ENCODE measurements at regions not wholly inside any gene's neighbourhood (a gene's known extent, or its start where the extent isn't known, plus 50 kb on each side); places are given as distances from the start of the nearest gene placed in this dataset.

DNA sequence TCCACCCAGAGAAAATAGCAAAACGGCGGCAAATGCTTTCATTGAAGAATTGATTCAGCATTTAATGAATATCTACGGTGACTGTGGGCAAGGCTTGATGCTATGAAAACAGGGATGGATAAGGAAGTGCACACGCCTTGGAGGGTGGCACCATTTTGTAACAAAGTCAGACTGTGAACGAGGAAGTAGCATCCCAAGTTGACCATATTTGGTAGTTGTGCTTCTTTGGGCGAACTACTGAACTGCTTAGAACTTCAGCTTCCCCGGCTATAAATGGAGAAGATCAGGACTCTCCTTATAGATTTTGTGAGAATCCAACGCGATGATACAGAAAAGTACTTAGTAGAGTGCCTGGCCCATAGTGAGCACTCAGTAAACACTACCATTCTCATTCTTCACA, 303.2 kb downstream of the MAF start:
- DNase-seq (ENCODE audit: low read depth): no peak

DNA sequence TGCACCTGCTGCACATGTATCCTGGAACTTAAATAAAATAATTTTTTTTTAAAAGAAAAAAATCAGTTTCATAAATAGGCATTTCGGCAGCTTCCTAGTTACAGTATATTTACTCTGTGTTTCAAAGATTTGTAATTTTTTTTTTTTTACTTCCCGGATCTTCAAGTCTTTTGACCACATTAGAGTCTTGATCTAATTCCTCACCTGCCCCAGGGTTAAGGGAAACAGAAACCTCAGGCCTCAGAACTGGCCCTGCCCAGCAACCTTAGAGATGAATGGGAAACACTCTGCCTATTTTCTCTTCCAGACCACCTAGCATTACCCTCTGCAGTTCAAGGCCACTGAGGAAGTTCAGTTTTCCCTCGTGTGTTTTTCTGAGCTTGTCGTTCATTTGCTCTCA, 304.0 kb downstream of the MAF start:
- no peak for DNase-seq (ENCODE audit: low read depth)

DNA sequence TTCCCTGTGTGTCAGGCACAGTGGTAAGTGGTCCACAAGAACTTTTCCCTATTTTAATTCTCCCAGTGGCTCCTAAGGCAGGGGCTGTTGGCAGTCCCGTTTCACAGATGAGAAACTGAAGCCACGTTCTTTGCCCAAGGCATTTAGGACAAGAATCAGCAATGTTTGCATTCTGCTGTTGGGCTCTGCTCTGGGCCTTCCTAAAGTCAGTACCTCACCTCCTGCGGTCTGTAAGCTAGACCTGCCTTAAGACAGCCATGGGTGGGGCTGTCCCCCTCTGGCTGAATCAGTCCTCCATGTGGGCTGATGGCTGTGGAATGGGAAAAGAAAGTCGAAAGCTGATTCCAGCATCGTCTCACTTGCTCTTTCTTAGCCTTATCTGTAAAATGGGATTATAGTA, 304.8 kb downstream of the MAF start:
- no peak for DNase-seq (ENCODE audit: low read depth)

DNA sequence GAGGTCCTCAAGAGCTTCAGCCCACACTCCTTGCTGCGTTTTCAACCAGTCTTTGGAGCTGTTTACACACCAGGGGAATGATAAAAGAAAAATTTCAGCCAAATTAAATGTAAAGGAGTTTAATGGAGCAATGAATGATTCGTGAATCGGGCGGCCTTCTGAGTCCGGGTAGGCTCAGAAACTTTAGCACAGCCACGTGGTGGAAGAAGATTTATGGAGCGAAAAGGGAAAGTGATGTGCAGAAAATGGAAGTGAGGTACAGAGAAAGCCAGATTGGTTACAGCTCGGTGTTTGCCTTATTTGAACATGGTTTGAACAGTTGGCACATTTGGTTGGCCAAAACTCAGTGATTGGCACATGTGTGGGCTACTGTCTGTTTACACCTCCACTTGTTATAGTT, 305.4 kb downstream of the MAF start:
- no peak for DNase-seq (ENCODE audit: low read depth)

DNA sequence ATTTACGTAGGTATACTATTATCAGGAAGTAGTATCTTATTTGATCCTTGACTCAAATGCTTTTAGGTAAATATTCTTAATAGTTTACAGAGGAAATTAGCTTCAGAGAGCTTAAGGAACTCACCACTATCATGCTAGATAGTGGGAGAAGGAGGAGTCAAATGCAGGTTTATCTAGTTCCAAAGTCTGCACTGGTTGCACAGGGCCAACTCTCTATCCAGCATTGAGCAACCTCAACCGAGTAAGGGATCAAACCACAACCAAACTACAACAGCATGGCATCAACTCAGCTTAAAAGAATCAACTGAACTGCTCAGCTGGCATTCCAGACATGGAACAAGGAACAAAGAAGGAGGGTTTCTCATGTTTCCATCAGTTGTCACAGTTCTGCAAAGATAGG, 306.0 kb downstream of the MAF start:
- DNase-seq (ENCODE audit: low read depth): no peak

DNA sequence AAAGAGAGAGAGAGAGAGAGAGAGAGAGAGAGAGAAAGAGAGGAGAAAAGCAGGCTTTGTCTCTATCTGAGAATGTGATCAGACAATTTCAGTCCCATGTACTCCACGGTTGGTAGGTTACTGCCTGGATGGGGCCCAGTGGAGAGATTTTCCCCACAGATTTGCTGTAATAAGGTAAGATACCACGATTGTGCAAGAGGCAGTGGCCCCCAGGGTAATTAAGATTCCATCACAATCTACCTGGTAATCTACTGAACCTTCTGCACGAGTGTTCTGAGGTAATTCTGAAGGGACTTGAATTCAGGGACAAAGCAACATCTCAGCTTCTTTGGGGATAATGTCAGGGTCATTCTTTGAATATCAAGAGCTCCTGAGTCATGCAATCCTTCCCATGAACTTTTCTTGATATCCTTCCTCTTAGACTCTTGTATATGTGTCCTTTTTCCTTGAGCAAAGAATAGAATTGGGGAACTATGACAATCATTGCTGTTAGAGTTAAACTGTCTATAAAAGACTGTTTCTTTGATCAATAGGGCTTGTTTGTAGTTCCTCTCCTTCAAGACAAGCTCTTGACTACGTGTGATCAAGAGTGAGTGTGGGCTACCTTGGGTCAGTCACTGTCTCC, 306.6 kb downstream of the MAF start:
- DNase-seq (ENCODE audit: low read depth): no peak

DNA sequence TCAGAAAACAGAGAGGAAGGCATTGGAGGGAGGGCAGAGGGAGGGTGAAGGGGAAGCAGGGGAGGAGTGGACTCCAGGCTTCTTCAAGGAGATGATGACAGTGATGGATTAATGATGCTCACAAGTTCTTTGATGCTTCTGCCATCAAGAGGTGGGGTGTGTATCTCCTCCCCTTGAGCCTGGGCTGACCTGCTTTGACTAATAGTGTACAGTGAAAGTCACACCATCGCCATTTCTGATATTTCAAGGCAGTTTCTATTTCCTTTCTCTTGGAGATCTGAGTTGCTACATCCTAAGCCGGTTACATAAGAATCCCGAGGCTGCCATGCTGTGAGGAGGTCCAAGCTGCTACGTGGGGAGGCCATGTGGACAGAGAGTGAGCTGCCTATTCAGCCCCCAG, 312.5 kb downstream of the MAF start:
- DNase-seq (ENCODE audit: low read depth): no peak

DNA sequence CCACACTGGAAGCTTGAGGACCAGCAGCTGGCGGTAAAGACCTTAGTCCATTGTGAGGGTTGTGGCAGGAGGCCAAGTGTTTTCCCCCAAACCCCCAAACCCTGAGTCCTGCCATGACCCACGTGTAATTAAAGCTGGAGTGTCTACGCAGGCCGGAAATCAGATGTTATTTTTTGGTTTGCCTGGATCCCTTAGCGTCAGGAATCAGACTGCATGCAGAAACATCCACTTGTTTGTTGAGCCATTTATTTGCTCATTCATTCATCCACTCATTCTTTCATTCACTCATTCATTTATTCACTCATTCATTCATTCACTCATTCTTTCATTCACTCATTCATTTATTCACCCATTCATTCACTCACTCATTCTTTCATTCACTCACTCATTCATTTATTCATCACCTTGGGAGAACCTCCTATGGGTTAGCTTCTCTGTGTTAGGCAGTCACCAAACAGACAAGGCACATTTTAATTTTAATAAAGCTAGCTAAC, 313.1 kb downstream of the MAF start:
- no peak for DNase-seq (ENCODE audit: low read depth)

DNA sequence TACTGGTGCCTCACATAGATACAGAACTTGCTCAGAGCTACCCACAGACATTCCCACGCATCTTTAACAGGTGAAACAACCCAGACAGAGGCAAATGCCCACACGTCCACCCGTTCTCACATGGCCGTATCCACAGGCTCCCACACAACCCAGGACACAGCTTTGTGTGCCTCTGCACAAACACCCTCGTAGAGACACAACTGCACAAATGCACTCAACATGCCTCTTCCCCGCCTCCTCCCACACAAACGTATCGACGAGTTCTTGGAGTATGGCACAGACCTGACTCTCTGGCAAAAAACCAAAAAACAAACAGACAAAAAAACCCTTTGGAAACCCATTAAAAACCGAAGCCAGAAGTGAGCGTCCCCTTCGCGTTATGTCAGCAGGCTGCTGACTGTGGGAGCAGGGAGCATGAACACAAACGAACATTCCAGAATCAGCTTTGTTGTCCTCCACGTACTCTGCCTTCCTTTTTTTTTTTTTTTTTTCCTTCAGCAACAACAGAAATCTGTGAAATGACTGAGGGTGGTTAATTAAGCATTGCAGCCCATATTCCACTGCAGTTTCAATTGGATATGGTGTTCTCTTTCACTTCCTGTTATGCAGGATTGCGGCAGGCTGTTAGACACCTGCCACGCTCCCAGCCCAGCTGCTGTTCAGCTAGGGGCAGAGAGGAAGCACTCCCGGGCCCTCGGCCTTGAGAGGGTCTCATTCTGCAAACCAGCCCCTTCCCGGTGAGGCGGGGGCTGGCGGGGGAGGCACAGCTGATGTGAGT, 313.7 kb downstream of the MAF start:
- DNase-seq (ENCODE audit: low read depth): no peak

DNA sequence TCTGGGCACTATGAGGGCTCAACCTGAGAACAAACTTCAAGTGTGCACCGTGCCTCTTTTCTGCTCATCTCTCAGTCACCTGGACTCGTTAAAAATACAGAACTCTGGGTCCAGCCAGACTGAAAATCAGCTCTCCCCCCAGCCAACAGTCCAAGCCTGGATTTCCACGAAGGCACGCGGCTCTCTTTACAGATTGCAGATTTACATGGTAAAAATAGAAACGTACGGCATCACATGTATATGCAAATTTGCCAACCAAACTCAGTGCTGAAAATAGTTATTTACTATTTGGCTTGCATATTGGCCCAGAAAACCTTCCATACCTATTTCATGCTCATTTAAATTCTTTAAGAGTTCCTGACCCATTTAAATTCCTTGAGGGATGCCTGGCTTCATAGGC, 315.8 kb downstream of the MAF start:
- DNase-seq (ENCODE audit: low read depth): no peak

DNA sequence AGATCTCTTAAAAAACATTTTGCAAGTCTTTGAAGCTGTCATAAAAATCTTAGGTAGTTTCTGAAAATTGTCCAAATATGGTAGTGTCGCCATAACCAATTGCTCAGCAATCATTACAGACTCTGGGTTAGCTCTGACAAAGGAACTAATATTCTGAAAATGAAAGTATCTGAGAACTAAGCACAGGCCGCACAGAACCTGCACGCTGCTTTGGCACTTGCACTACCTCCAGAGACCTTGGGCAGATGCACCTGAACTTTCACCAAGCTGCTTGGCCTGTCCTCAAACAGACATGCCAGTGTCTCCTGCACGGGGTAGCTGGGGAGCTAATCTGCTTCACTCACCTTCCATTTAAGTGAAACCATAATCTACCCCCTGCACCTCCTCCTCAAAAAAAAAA, 317.0 kb downstream of the MAF start:
- DNase-seq (ENCODE audit: low read depth): no peak

DNA sequence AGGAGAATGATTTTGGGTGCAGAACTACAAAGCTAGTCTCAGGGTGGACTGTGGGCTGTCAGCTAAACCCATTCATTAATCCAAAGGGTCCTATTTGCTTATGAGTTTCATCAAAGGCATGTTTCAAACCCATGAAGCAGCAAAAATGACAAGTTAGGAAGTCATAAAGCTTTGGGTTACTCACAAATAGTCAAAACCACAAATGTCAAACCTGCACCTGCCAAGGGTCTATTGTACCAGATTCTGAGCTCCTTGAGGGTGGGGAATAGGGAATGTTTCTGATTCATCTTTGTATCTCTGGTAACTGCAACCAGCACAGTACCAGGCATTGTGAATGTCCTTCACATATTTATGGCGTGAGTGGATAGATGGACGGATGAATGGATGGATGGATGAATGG, 317.7 kb downstream of the MAF start:
- DNase-seq (ENCODE audit: low read depth): no peak

DNA sequence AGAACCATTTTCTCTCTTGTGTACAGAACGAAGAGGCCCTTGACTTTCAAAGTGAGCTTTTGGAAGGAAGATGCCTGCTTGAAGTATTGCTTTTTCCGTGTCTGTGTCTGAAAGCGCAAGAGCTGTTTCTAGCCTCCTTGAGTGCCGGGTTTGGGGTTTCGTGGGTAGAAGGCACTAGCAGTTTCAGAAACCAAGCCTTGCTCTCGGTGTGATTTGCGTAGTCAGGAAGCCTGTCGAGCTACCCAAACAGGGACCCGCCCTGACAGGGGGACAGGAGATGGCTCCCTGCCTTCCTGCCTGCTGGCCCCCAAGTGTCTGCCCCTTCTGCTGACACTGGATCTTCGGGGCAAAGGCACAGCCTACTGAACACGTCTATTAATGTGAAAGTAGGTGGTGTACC, 322.0 kb downstream of the MAF start:
- DNase-seq (ENCODE audit: low read depth): peak; percentile 20

DNA sequence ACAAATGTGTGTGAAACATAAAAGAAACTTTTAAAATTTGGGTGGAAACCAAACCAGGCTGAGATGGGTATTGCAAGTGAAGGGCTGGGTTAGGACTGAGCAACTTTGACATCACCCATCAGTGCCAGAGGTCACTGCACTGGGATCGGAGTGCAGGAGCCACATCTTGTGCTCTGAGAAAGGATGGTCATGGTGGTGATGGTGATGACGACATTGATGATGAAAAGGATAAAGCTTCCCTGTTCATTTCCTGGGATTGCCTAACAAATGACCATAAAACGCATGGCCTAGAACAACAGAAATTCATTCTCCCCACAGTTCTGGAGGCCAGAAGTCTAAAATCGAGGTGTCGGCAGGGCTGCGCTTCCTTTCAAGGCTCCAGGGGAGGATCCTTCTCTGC, 324.0 kb downstream of the MAF start:
- DNase-seq (ENCODE audit: low read depth): no peak

DNA sequence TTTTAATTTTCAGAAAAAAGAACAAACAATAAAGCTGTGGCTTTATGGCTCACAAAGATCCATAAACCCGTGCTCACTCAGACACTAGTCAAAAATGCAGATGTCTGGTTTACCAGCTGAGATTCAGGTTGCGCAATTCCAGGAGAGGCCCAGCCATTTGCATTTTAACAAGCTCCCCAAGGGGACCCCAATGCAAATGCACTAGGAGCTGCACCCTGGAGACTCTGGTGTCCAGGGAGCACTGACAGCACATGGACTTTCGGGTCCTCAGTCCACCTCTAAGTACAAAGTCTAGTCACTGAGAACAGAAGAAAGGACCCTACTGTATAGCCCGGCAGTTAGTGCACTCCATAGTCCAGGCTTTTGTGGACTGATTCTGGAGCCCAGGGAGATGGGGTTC, 326.3 kb downstream of the MAF start:
- no peak for DNase-seq (ENCODE audit: low read depth)

DNA sequence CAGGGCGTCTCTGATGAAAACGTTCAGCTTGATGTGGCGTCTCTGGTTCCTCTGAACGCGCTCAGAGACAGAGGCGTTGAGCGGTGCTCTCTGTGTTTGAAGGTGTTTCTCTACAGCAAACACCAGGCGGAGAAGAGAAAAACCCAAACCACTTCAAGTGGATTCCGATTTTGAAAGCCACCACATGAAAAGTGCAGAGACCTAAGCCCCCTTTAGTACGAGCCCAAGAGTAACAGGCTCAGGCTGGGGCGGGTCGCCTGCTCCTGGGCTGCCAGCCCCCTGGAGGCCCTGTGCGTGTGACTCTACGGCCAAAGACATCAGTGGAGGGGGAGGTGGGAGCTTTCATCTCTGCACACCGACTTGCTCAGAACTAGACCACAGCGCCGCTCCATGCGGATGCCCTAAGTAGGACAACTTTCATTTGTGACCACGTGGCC, 328.4 kb downstream of the MAF start:
- DNase-seq (ENCODE audit: low read depth): no peak

DNA sequence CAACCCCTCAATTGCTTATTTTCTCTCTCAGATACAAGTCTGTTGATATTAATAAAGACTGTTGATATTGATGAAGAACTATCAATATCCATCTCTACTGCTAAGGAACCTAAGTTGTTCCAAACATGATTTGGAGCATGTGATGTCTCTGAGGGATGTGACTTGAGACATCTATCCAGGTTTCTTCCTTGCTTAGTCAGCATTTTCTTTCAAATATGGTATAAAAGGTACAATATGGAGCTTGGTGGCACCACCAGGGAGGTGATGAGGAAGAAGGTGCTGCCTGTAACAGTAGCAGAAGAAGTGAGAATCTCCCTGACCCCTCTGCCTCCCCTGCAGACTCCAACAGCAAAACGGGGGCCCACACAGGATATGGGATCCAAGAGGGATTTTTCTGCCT, 329.0 kb downstream of the MAF start:
- no peak for DNase-seq (ENCODE audit: low read depth)

DNA sequence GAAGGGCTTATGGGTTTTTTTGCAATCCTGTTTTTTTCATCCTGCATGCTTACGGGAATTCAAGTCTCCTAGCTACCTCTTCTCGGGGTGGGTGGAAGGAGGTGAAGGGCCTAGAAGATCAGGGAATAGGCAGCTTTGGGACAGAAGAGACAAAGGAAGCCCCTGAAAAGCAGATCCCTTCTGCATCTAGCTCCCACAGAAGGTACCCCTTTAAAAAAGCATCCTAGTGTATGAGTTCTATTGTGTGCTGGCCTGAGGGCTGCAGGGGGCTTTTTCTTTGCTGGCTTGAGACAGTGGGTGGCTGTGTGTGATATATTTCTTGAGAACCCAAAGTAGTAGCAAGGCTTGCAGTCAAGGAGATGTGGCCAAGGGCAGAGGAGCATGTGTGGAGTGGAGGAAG, 330.5 kb downstream of the MAF start:
- DNase-seq (ENCODE audit: low read depth): no peak

DNA sequence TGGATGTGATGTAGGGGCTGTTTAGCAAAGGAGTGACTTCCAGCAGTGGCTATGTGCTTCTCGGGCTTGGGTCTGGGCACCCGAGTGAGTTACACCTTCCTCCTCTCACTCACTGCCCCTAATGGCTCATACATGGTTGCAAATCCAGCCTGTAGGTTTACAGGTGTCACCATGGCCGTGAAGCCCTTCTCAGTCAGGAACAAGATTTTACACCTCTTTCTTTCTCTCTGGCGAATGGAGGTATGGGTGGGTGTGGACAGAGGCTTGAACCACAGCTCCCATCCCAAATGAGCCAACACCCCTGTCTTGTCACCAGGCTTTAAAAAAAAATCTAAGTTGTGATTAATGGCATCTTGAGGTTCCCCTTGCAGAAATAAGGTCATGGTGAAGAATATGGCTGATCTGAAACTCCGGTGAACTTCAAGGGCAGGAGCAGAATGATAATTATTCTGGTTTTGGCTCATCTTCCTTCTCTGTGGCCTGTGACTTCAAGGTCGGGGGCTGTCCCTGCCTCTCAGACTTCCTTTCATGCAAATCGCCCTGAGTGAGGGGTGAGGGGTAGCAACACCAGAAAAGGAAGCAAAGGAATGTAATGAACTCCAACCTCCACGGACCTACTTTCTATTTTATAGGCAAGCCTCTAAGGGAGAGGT, 331.2 kb downstream of the MAF start:
- no peak for DNase-seq (ENCODE audit: low read depth)

DNA sequence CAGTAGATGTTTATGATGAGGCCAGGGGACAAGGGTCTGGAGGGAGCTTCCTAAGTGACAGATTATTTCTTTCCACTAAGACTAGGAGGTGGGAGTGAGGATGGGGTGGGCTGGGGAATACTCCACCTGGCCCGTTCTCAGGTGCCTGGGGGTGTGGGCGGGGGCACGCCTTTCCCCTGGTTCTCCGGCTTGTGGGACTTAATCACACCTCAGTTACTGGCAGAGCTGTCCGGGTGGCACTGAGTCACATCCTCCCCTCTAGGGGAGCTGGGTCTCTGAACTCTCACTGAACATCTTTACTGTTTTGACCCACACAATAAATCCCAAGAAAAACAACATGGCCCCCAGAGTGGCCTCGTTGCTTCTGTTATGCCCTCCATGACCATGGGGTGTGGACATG, 332.8 kb downstream of the MAF start:
- DNase-seq (ENCODE audit: low read depth): no peak

DNA sequence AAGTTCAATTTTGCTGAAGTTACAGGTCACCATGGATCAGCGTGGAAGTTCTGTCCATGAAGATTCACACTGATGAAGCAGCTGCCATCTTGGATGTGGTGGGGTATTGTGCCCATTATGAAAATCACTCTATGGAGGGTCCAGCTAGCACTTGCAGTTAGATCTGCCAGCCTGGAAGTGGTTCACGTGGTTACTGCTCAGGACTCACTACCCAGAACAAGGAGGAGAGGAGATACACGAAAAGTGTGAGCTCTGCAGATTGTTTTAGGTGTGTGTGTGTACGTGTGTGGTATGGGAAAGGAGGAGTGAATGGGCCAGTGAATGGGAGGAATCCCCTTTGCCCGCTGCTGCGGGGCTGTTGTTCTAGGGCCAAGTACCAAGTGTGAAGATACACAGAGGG, 333.4 kb downstream of the MAF start:
- no peak for DNase-seq (ENCODE audit: low read depth)

DNA sequence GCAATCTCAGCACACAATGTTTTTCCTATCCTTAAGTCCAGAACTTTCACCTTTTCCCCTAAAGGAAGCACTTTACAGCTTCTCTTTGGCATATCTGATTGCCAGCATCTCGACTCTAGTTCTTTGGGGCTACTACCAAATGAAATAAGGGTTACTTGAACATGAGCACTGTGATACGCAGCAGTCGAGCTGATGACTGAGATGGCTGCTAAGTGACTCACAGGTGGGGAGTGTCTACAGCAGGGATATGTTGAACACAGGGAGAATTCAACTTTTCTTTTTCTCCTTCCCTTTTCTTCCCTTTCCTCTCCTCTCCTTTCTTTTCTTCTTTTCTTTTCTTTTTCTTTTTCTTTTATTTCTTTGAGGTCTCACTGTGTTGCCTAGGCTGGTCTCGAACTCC, 334.8 kb downstream of the MAF start:
- no peak for DNase-seq (ENCODE audit: low read depth)

DNA sequence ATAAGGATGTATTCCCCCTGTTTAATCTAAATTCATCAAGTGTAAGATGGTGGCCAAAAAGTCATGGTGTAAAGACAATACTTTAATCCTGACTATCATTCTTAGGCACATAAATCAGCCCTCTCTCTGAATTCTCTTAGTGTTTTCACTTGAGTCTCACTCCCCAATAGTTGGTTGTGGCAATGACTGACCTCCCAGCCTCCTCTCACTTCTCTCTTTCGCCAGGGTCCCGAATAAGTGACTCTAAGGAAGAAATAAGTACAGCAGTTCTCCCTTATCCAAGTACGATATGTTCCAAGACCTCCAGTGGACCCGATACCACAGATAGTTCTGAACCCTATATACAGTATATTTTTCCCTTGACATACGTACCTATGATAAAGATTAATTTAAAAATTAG, 335.3 kb downstream of the MAF start:
- DNase-seq (ENCODE audit: low read depth): no peak
